SK-MEL-5 (cell line): ENCODE measurements at regions not wholly inside any gene's neighbourhood (a gene's known extent, or its start where the extent isn't known, plus 50 kb on each side); places are given as distances from the start of the nearest gene placed in this dataset.
"Not testable (repeated sequence)": the region's sequence is repeated elsewhere in the genome, so short reads cannot be mapped to it uniquely, and the experiment has no call there.

Experiments used
- DNase-seq: peaks from one replicate; pipeline ENCODE4 v3.0.0-alpha.2; 2016; ENCODE audit warnings: low read depth, low spot score
- in situ Hi-C: cut with HindIII; loops from 2 replicates; pipeline ENCODE4 v1.10.0; 2016; ENCODE audit warnings: low sequenced_read_pairs, high pct_unique_total_duplicates, low pct_unique_long_range_greater_than_20kb

DNA sequence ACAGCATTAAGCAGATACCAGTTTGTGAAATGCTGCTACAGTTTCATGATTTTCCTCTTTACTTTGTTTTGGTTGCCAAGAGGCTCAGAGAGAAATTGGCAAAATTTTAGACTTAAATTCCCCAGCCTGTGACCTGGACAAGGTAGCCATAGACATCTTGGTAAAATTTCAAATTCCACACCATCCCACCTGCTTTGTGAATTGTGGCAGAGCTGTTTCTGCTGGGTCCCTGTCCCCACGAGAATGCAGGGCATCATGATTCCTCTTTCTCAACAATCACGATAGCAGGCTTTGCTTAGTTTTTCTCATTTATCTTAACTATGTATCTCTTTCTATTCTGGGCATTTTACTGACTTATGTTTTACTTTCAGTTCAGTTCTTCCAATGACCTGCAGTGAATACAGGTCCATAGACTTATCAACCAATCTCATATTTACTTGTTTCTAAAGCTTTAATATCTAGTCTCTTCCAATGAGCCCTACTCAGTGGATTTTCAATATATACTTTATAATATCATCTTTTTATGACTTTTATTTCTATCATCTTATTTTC is 351.6 kb downstream of the SOCS6 start:
- DNase-seq = no peak
- in situ Hi-C loops = no loop called here

DNA sequence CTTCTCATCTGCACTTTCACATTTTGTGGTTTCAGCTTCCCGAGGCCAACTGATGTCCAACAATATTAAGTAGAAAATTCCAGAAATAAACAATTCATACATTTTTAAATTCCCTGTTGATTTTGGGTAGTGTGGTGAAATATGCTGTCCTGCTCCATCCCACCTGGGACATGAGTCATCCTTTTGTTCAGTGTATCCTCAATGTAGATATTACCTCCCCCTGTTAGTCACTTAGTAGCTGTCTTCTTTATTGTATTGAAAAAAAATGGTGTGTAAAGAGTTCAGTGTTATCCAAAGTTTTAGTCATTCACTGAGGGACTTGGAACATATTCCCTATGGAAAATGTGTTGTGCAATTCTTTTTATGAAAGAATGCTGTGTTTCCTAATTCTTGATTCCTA is 348.1 kb downstream of the SOCS6 start:
- no peak for DNase-seq
- in situ Hi-C loops = no loop called here

DNA sequence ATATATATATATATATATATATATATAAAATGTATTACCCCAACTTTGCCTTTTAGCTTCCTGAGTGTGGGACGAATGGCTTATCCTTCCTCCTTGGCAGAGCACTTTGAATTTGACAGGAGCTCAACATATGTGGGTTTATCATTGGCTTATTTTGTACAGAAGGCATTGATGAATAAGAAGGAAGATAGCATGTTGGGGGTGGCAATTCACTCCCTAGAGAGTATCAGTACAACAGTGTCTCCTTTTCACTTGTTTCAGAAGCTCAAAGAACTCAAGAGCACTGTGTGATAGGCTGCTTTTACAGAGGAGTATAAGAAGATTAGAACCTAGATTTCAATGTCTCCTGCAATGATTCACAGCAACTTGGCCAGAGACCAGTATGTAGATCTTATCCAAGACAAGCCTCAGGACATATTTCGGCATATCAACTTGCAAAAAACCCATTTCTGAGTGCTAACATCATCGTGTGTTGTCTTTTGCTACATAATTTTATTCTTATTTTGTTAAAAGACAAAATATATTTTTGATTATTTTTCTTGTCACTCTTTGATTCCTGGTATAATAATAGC is 345.8 kb downstream of the SOCS6 start:
- no peak for DNase-seq
- in situ Hi-C loops = no loop called here

DNA sequence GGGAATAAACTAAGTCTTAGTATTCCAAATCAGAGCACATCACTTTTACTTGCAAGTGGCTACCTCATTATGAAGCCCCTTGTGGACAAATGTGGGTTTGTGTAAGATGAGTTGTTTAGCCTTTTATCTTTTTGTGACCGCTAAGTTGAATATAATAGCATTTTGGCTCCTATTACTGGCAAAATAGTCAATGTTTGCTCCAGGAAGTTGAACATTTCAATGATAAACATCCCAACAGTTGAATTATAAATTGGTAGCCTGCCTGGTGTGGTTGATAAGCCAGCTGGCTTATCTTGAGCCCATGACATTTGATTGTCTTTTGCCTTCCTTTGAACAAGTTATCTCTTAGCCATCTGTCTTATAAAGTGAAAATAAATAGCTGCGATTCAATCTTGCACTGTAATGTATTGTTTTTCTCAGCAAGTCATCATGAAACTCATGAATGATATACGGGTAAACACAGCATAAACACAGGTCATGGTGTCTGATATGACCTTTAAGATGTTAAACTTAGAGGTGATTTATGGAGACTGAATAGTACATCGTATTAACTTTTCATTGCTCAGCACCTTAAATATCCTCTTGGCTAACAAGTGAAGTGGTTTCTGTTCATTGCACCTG is 338.4 kb downstream of the SOCS6 start:
- in situ Hi-C loops = no loop called here
- DNase-seq = no peak

DNA sequence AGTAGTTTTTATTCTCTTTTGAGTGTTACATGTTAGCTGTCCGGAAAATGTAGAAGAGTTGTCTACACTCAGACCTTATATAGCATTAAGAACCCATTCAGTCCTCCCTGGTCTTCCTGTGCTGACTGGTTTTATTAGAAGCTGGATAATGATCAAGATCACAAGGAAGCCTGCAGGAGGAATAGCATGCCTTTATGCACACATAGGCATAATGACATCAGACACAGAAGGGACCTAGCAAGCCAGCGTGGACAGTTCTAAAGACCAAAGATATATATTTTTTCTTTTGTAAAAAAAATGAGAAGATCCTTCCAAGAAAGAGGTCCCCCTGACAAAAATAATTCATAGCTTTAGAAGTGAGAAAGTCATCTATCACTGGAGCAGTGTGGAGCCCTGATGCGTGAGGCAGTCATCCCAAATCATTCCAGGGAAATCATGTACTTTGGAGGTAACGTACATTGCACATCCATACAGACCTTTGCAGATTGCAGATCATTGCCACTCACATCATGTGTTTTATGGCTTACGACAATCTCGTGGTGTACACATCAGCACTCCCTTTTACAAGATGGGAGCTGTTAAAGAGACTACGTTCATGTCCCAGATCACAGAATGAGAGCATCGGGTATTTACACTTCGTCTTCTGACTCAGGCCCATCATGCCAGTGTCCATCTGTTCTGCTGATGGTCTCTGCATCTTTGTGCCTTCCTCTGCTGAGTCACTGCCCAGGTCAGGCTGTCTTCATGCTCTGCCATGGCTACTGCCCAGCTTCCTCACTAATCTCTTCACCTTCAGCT is 334.0 kb downstream of the SOCS6 start:
- DNase-seq = no peak
- in situ Hi-C loops = no loop called here

DNA sequence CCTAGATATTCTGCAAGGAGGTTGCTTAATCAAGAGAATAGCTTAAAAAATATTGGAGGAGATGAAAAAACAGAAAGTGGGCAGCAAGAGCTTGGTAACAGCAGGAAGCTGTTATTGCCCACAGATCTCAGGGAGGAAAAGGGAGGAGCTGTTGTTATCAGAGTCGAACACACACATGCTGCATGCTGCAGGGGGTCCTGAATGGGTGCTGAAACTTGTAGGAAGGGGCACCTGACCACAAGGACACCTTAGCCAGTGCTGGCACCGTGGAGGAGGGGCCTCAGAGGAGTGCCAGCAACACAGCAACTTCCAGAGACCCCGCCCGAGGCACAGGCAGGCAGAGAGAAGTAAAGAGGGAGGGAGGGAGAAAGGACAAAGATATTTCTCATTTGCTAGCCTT is 332.9 kb downstream of the SOCS6 start:
- in situ Hi-C loops = no loop called here
- DNase-seq = no peak

DNA sequence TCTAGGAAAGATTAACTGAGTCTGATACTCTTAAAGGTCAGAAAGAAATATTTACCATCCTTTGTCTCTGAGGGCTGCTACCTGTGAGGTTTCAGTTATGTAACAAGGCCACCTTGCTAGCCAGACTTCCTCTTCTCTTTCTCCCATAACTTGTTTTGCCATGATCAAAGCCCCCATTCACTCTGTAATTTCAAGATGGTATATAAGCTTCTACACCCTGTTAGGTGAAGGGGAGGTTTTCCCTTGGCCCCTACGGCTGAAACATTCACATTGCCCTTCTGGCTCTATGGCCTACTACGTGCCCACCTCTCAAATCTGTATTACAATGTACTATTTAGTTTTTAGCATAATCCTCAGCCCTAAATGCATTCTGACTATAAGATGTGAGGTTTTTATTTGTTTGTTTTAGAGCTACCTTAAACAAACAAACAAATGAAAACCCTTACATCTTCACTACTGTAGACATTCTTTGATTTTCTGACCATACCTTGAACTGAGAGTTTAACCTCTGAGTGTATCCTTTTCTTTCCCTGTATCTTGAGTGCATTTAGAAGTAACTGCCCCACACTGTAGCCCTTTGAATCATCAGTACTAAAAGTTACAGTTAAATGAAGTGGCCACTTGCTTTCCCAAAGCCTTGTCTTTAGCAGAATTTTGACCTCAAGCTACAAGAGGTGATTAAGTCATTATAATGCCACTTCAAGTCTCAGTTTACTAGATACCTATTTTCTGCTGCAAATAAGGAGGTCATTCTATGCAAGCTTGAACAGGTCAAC is 332.2 kb downstream of the SOCS6 start:
- in situ Hi-C loops = no loop called here
- no peak for DNase-seq

DNA sequence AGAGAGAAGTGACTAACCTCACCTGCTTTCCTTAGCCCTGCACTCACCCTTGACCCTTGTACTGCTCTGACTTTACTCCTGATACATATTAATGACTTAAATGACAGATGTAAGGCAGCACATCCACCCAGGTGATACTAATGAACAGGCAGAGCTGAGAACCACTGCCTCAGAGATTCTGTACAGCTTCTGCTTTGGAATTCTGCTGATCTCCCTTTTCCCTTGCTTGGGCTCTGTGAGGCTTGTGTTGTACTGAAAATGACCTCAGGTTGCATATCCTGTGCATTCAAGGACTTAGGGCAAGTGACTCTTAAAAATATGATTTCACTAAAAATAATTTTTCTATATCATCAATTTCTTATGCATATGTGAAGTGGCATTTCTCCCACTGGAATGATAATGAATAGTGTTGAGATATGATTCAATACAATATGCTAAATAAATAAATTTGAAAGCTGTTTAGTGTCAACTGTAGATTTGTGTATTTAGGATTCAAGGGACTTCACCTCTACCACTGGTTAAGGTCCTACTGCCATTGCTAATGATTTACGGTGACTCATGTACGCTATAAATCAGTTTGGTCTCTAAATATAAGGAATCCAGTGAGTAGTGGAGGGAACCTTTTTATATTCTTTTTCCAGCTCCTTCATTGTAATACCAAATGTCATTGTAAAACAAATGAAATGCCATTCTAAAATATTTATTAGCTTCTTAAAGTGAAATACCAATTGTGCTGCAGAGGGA is 328.3 kb downstream of the SOCS6 start:
- DNase-seq = no peak
- in situ Hi-C loops = no loop called here

DNA sequence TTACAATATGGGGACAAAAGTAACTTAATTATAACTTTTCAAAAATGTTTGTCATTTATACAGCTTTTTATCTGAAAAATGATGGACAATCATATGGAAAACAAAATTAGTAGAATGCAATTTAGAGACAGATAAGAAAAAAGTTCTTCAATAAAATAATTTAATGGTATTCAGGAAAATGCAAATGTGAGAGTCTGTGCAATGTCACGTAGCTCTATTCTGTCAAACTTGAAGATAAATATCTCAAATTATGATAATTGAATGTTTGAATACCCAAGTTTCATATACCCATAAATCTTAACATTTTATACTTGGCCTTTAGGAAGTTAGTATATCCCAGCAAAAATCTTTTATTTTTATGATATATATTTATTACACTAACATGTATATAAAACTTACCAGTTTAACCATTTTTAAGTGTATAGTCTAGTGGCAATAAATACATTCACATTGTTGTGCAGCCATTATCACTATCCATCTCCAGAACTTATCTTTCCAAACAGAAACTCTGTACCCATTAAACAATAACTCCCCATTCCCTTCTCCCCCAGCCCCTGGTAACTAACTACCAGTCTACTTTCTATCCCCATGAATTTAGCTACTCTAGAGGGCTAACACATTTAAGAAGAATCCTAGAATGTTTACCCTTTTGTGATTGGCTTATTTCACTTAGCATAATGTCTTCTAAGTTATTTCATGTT is 311.5 kb downstream of the SOCS6 start:
- in situ Hi-C loops = no loop called here
- DNase-seq = no peak

DNA sequence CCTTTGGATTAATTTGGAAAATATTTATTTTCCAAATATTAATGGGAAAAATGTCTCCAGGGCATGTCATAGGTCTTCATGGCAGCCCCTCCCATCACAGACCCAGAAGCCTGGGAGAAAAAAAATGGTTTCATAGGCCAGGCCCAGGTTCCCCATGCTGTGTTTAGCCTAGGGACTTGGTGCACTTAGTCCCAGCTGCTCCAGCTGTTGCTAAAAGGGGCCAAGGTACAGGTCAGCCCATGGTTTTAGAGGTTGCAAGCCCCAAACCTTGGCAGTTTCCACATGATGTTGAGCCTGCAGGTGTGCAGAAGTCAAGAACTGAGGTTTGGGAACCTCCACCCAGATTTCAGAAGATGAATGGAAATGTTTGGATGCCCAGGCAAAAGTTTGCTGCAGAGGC is 309.6 kb downstream of the SOCS6 start:
- in situ Hi-C loops = no loop called here
- no peak for DNase-seq

DNA sequence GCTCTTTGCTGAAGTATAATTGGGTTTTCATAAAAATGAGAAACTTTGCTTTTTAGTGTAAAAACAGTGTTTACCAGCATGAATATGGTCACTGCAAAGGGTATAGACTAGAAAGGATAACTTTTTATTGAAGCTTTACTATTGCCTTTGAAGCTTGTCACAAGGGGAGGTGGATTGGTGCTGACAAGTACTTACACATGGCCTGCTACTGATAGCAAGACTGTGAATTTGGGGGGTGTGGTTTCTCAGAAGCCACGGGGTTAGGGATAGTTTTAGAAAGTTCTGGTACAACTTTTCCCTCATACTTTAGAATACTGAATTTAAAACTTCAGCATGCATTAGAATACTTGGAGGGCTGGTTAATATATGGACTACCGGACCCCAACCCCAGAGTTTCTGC is 294.1 kb downstream of the SOCS6 start:
- in situ Hi-C loops = no loop called here
- DNase-seq = no peak

DNA sequence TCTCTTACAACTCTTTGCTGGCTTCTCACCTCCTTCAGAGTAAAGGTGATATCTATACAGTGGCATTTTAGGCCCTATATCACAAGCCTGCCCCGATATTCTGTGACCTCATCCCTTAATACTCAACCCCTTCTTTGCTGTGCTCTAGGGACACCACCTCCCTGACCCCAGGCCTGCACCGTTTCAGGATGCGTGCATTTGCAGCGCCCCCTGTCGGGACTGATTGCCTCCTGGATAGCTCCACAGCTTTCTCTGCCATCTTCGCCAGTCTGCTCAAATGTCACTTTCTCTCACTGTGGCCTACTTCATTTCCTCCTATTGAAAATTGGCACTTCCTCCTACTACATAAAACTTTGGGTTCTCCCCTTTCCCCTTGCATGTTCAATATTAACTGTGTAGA is 289.6 kb downstream of the SOCS6 start:
- in situ Hi-C loops = no loop called here
- peak; percentile 50 for DNase-seq

DNA sequence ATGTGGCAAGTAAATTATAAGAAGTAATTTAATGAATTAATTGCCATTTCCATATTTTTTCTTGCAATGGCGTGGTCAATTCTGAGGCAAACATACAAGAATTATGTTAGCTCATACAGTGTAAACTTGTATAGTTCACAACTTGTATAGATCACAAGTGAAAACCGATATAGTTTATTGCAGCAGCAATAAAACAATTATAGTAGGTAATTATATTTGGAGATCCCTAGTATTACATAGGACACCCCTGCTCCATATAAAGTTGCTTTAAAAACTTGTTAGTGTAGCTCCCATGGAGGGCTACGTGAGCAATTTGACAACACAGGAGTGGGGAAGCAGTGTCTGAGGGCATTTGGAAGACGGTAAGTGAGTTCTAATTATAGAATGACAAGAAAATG is 288.2 kb downstream of the SOCS6 start:
- no peak for DNase-seq
- in situ Hi-C loops = no loop called here

DNA sequence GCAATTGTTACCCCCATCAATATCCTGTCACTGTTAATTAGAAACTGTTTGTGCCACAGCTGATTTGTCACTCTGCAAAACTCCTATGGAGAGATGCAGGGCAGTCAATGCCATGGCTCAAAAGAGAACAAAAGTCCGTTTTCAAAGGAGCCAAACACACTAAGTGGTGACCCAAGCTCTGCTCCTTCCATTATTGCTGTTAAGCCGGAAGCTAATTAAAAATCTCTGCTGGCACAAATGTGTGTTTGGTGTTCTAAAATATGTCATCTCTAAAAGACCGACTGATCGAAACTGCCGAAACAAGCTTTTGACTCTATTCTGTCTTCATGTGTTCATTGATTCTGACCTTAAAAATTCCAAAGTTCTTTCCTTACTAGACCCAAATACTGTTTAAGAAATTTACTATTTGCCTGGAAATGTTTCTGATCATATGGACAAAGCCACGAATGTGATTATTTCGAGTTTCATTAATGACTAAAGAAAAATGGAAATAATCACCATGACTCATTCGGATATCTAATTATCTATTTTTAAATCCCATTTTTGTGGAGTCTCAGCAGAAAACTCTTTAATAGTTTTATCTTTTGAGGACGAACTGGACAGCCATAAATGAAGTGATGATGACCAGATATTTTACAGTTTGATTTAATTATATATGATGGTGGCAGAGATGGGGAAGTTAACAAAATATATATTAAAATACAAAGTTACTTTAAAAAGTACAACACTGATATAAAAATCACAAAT is 287.6 kb downstream of the SOCS6 start:
- DNase-seq = no peak
- in situ Hi-C loops = no loop called here

DNA sequence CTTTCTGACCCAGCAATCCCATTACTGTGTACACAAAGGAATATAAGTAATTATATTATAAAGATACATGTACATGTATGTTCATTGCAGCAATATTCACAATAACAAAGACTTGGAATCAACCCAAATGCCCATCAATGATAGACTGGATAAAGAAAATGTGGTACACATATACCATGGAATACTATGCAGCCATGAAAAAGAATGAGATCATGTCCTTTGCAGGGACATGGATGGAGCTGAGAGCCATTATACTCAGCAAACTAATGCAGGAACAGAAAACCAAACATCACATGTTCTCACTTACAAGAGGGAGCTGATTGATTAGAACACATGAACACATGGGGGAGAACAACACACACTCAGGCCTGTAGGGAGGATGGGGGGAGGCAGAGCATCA is 286.1 kb downstream of the SOCS6 start:
- DNase-seq, in situ Hi-C loops: not testable (repeated sequence)

DNA sequence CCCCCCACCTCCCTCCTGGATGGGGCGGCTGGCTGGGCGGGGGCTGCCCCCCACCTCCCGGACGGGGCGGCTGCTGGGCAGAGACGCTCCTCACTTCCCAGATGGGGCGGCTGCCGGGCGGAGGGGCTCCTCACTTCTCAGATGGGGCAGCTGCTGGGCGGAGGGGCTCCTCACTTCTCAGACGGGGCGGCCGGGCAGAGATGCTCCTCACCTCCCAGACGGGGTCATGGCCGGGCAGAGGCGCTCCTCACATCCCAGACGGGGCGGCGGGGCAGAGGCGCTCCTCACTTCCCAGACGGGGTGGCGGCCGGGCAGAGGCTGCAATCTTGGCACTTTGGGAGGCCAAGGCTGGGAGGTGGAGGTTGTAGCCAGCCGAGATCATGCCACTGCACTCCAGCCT is 280.8 kb downstream of the SOCS6 start:
- DNase-seq = not testable (repeated sequence)

More for the DNA sequence above, 280.8 kb downstream of the SOCS6 start:
- in situ Hi-C loops = not testable (repeated sequence)
